Heart left ventricle (tissue), 13 donors: ENCODE measurements at regions not wholly inside any gene's neighbourhood (a gene's known extent, or its start where the extent isn't known, plus 50 kb on each side); places are given as distances from the start of the nearest gene placed in this dataset.

Experiments used
- CTCF ChIP-seq, 12 donors: fragments of 200-600 bp; sonication (generic) in 4 of 12; IDR thresholded peaks; one replicate each; pipeline versions ENCODE4 v1.5.0 to v1.8.0; 2018 to 2022; ENCODE audit warnings: antibody characterized with exemption in 12 of 12, mild to moderate bottlenecking in 5 of 12
- POLR2A ChIP-seq, 2 donors: fragments of 450-650 bp; IDR thresholded peaks; one replicate each; pipeline ENCODE4 v1.6.1; 2017; ENCODE audit warnings: antibody characterized with exemption in 2 of 2, mild to moderate bottlenecking in 2 of 2, moderate library complexity in 2 of 2
- donor health status: ischemic (EF 13 %, LVEDD 7.1; RV severe dilation, severe dysfunction).
- donor health status: DM: no; HTN: yes; CAD: no.
- donor health status: DM: no; HTN: no; CAD: no.
- donor health status: ischemic (EF 25% LVEDD 6.9; RV normal size, moderate dysfunction).
- donor health status: ischemic (EF 25% LVEDD 5.7; RV mildly dilated, moderate dysfunction).
- donor health status: ischemic (EF 35%, LVEDD 5.7; RV mildly dilated, moderate dysfunction).
- donor health status: nonischemic (EF 11% LVEDD 7.7; RV severe dilation, severe dysfunction).
- donor health status: DM: yes; HTN: yes; CAD: no.
- donor health status: PGD.
- donor health status: ischemic (EF 29% LVEDD 5.4; RV normal size, mild dysfunction).
- donor health status: nonischemic (EF 23%, LVEDD 6.1; RV moderate dilation, normal function).

GRCh38 chr2:16214861-16215260 is 274.5 kb downstream of the MYCN start:
- TF ChIP-seq CTCF (IDR thresholded peaks at IDR 0.05) (no peak), POLR2A (IDR thresholded peaks at IDR 0.05) (no peak)
